ENCODE measurements at regions not wholly inside any gene's neighbourhood (a gene's known extent, or its start where the extent isn't known, plus 50 kb on each side); places are given as distances from the start of the nearest gene placed in this dataset.

DNA sequence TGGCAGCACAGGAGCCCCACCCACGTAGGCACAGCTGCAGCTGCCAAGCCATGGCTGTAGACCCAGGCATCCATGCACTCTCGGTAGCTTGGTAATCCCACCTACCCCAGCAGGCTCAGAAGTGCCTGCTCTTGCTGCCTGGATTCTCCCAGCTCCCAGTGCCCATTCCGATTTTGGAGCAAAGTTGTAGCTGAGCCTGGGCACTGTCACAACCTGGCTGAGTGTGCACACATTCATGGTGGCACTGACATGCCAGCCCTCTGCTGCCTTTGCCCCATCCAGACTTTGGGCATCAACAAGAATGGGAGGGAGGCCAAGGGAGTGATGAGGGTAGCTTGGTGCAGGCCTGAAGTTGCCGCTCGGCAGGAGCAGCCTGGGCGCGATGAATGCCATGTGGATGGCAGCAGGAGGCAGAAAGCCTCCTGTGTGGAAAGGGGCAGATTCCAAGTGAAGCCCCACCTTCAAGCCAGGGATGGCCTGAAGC is 936.6 kb upstream of the PTPRD start:
- ATAC-seq (ENCODE audit: low read depth) = no peak
- no peak overlapping the region for H2BK20ac ChIP-seq (ENCODE audit: low read depth, low read length)
- dilution Hi-C loops (cut with HindIII; ENCODE audit: low sequenced_read_pairs, unreplicated experiment) = no loop called here

More for the DNA sequence above, 936.6 kb upstream of the PTPRD start:
- TF ChIP-seq, protein P1, sequence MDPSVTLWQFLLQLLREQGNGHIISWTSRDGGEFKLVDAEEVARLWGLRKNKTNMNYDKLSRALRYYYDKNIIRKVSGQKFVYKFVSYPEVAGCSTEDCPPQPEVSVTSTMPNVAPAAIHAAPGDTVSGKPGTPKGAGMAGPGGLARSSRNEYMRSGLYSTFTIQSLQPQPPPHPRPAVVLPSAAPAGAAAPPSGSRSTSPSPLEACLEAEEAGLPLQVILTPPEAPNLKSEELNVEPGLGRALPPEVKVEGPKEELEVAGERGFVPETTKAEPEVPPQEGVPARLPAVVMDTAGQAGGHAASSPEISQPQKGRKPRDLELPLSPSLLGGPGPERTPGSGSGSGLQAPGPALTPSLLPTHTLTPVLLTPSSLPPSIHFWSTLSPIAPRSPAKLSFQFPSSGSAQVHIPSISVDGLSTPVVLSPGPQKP (IDR thresholded peaks at IDR 0.05; ENCODE audit: borderline replicate concordance, low read depth, low read length) = no peak
- TF ChIP-seq CEBPB (IDR thresholded peaks at IDR 0.05; ENCODE audit: low read depth, low read length) (no peak), MAZ (IDR thresholded peaks at IDR 0.05; ENCODE audit: borderline replicate concordance, low read depth, low read length) (no peak), BHLHE40 (IDR thresholded peaks at IDR 0.05; ENCODE audit: low read depth, low read length) (no peak), SMC3 (IDR thresholded peaks at IDR 0.05; ENCODE audit: low read depth, low read length) (no peak), NFE2L2 (IDR thresholded peaks at IDR 0.05; ENCODE audit: low read depth, low read length) (no peak), FOS (IDR thresholded peaks at IDR 0.05; ENCODE audit: low read depth, low read length) (no peak), POLR2A (IDR thresholded peaks at IDR 0.05; ENCODE audit: low read depth, low read length) (no peak), RCOR1 (IDR thresholded peaks at IDR 0.05; ENCODE audit: insufficient replicate concordance, low read length) (no peak), MAFK (IDR thresholded peaks at IDR 0.05; ENCODE audit: low read depth, low read length) (no peak), MXI1 (IDR thresholded peaks at IDR 0.05; ENCODE audit: borderline replicate concordance, low read depth, low read length) (no peak), RFX5 (IDR thresholded peaks at IDR 0.05; ENCODE audit: low read depth, low read length) (no peak), CHD1 (IDR thresholded peaks at IDR 0.05; ENCODE audit: low read depth, low read length) (no peak), RAD21 (IDR thresholded peaks at IDR 0.05; ENCODE audit: low read length) (no peak)
- TF ChIP-seq, protein P2, sequence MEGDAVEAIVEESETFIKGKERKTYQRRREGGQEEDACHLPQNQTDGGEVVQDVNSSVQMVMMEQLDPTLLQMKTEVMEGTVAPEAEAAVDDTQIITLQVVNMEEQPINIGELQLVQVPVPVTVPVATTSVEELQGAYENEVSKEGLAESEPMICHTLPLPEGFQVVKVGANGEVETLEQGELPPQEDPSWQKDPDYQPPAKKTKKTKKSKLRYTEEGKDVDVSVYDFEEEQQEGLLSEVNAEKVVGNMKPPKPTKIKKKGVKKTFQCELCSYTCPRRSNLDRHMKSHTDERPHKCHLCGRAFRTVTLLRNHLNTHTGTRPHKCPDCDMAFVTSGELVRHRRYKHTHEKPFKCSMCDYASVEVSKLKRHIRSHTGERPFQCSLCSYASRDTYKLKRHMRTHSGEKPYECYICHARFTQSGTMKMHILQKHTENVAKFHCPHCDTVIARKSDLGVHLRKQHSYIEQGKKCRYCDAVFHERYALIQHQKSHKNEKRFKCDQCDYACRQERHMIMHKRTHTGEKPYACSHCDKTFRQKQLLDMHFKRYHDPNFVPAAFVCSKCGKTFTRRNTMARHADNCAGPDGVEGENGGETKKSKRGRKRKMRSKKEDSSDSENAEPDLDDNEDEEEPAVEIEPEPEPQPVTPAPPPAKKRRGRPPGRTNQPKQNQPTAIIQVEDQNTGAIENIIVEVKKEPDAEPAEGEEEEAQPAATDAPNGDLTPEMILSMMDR (conservative IDR thresholded peaks at IDR 0.05; ENCODE audit: low read depth, low read length) = no peak
- TF ChIP-seq, protein P3, sequence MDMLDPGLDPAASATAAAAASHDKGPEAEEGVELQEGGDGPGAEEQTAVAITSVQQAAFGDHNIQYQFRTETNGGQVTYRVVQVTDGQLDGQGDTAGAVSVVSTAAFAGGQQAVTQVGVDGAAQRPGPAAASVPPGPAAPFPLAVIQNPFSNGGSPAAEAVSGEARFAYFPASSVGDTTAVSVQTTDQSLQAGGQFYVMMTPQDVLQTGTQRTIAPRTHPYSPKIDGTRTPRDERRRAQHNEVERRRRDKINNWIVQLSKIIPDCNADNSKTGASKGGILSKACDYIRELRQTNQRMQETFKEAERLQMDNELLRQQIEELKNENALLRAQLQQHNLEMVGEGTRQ (IDR thresholded peaks at IDR 0.05; ENCODE audit: low read depth, low read length) = no peak
- Histone ChIP-seq H2AK5ac (ENCODE audit: low read depth, low read length) (no peak overlapping the region), H3K9ac (ENCODE audit: low read depth, low read length) (no peak overlapping the region), H2AK9ac (replicated peaks; ENCODE audit: low read depth, low read length, poor library complexity) (no peak overlapping the region), H3K79me1 (ENCODE audit: low read depth in 1 of 2, low read length in 2 of 2) (no peaks in the 10 kb centered on the region), H3K9me1 (ENCODE audit: insufficient read depth, low read length) (no peaks in the 10 kb centered on the region), H3K27ac (ENCODE audit: insufficient read depth, low read length) (no peak overlapping the region), H2AFZ (replicated peaks; ENCODE audit: low read length, poor library complexity) (no peak overlapping the region), H3K9me3 (ENCODE audit: control insufficient read depth, insufficient read depth, low read length) (peaks cover 12% of the 10 kb centered on the region), H2BK15ac (ENCODE audit: low read depth, low read length) (no peak overlapping the region), H3K14ac (replicated peaks; ENCODE audit: low read depth, low read length) (no peak overlapping the region), H3K4me2 (ENCODE audit: low read depth, low read length) (no peak overlapping the region), H2BK120ac (ENCODE audit: low read depth, low read length) (no peak overlapping the region), H4K5ac (ENCODE audit: low read depth, low read length) (no peak overlapping the region), H3K18ac (ENCODE audit: low read depth, low read length) (no peak overlapping the region), H3K4ac (ENCODE audit: low read depth, low read length) (no peak overlapping the region), H3K23ac (ENCODE audit: low read depth, low read length) (no peak overlapping the region), H2BK5ac (ENCODE audit: low read depth, low read length, poor library complexity, severe bottlenecking) (no peak overlapping the region), H3K36me3 (ENCODE audit: control insufficient read depth, insufficient read depth, low read length) (no peaks in the 10 kb centered on the region), H3K56ac (ENCODE audit: extremely low read depth, insufficient read depth, low read length) (no peak overlapping the region), H3K4me1 (ENCODE audit: control insufficient read depth, insufficient read depth, low read length) (no peaks in the 10 kb centered on the region), H4K8ac (ENCODE audit: low read depth in 2 of 2, low read length in 2 of 2) (no peak overlapping the region), H3K27me3 (ENCODE audit: control insufficient read depth, insufficient read depth, low read length) (no peaks in the 10 kb centered on the region), H4K91ac (ENCODE audit: insufficient read depth, low read depth, low read length) (no peak overlapping the region), H4K20me1 (ENCODE audit: insufficient read depth, low read length) (no peaks in the 10 kb centered on the region), H3K4me3 (ENCODE audit: insufficient read depth, low read depth, low read length) (no peak overlapping the region)
- ChIA-PET POLR2A (ENCODE audit: unreplicated experiment) (no interaction called here), CTCF (no interaction called here)
- 100% methylated on average over 2 of the region's 7 CpGs; no CpG with 5 or more reads in 1 of the 2 experiments for WGBS, 2 experiments (ENCODE audit: extremely low coverage in 2 of 2, insufficient read length in 1 of 2)
- in situ Hi-C loops (cut with MboI; ENCODE audit: low sequenced_read_pairs) = no loop called here
- intact Hi-C loops (cut with micrococcal nuclease) = no loop called here
- BruUV-seq (replicated peaks) = no TSS peak
- no peak for DNase-seq

All from IMR-90 (cell line).